Parathyroid adenoma (tissue), 2 donors: ENCODE measurements at regions not wholly inside any gene's neighbourhood (a gene's known extent, or its start where the extent isn't known, plus 50 kb on each side); places are given as distances from the start of the nearest gene placed in this dataset.

Source experiments
- H2AFZ ChIP-seq: fragments of 300-600 bp; sonication (generic); one replicate; pipeline ENCODE4 v1.7.0; 2017; ENCODE audit warnings: antibody characterized with exemption, mild to moderate bottlenecking
- H3K27ac ChIP-seq: fragments of 300-600 bp; sonication (generic); one replicate; pipeline ENCODE4 v1.7.0; 2017
- H3K27me3 ChIP-seq: fragments of 300-600 bp; sonication (generic); one replicate; pipeline ENCODE4 v1.7.0; 2017; ENCODE audit warnings: low read length; ENCODE audit not compliant: control insufficient read depth, insufficient read depth
- H3K36me3 ChIP-seq: fragments of 300-600 bp; sonication (generic); one replicate; pipeline ENCODE4 v1.7.0; 2017; ENCODE audit warnings: low read length; ENCODE audit not compliant: control insufficient read depth, insufficient read depth
- H3K4me1 ChIP-seq: fragments of 300-600 bp; sonication (generic); one replicate; pipeline ENCODE4 v1.7.0; 2017; ENCODE audit warnings: control low read depth
- H3K4me2 ChIP-seq: fragments of 300-600 bp; sonication (generic); one replicate; pipeline ENCODE4 v1.7.0; 2017; ENCODE audit warnings: low read length
- H3K4me3 ChIP-seq: fragments of 300-600 bp; sonication (generic); one replicate; pipeline ENCODE4 v1.7.0; 2017; ENCODE audit warnings: low read depth, low read length
- H3K79me2 ChIP-seq: fragments of 300-600 bp; sonication (generic); one replicate; pipeline ENCODE4 v1.7.0; 2017; ENCODE audit warnings: control low read depth
- H3K9ac ChIP-seq: fragments of 300-600 bp; sonication (generic); one replicate; pipeline ENCODE4 v1.7.0; 2017; ENCODE audit warnings: mild to moderate bottlenecking
- H3K9me3 ChIP-seq: fragments of 300-600 bp; sonication (generic); one replicate; pipeline ENCODE4 v1.7.0; 2017; ENCODE audit warnings: low read length; ENCODE audit not compliant: control insufficient read depth
- CTCF ChIP-seq: fragments of 300-600 bp; sonication (generic); IDR thresholded peaks from one replicate; pipeline ENCODE4 v1.7.0; 2017; ENCODE audit warnings: antibody characterized with exemption, mild to moderate bottlenecking
- donor health status: primary hyperparathyroidism.

DNA sequence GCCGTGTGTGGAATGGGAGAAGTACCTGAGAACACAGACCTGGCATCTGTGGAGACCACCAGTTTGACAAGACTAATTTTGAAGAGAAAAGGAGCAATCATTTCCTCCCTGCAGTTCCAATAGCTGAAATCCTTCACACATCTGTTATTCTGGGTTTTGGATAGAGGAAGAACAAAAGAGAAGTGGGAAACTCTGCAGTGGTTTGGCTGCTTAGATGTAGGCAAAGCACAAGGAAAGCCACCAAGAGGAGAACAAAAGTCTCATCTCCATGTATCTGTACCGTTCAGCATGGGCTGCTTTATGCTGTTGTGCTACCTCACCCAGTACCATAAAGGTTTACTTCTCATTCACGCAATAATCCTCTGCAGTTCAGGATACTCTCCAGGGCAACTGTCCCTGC, 153.1 kb upstream of the COL8A1 start:
- Histone ChIP-seq H3K27me3 (no peaks in the 10 kb centered on the region), H2AFZ (no peak overlapping the region), H3K4me2 (no peak overlapping the region), H3K4me3 (no peak overlapping the region), H3K4me1 (no peaks in the 10 kb centered on the region), H3K27ac (no peak overlapping the region), H3K9ac (no peak overlapping the region), H3K9me3 (peaks cover 3% of the 10 kb centered on the region), H3K79me2 (no peaks in the 10 kb centered on the region), H3K36me3 (no peaks in the 10 kb centered on the region)
- TF ChIP-seq CTCF = no peak

- no peaks in the 10 kb centered on the region for H3K36me3 ChIP-seq
- no peak overlapping the region for H2AFZ ChIP-seq
- H3K4me1 ChIP-seq = no peaks in the 10 kb centered on the region
- no peak overlapping the region for H3K4me2 ChIP-seq
- no peak overlapping the region for H3K4me3 ChIP-seq
- no peak overlapping the region for H3K27ac ChIP-seq
- no peaks in the 10 kb centered on the region for H3K27me3 ChIP-seq
- H3K9ac ChIP-seq = no peak overlapping the region
- TF ChIP-seq CTCF = no peak
- no peaks in the 10 kb centered on the region for H3K79me2 ChIP-seq
- H3K9me3 ChIP-seq = peaks cover 3% of the 10 kb centered on the region
These were observed 153.5 kb upstream of the COL8A1 start for GRCh38 chr3:99484871-99485270.

GRCh38 chr3:99483841-99484240, 154.6 kb upstream of the COL8A1 start:
- H3K27ac ChIP-seq = no peak overlapping the region
- no peak overlapping the region for H2AFZ ChIP-seq
- H3K79me2 ChIP-seq = no peaks in the 10 kb centered on the region
- H3K4me1 ChIP-seq = no peaks in the 10 kb centered on the region
- H3K27me3 ChIP-seq = no peaks in the 10 kb centered on the region
- H3K9ac ChIP-seq = no peak overlapping the region
- H3K4me2 ChIP-seq = no peak overlapping the region
- no peak for TF ChIP-seq CTCF
- H3K9me3 ChIP-seq = peaks cover 3% of the 10 kb centered on the region
- H3K4me3 ChIP-seq = no peak overlapping the region
- no peaks in the 10 kb centered on the region for H3K36me3 ChIP-seq

DNA sequence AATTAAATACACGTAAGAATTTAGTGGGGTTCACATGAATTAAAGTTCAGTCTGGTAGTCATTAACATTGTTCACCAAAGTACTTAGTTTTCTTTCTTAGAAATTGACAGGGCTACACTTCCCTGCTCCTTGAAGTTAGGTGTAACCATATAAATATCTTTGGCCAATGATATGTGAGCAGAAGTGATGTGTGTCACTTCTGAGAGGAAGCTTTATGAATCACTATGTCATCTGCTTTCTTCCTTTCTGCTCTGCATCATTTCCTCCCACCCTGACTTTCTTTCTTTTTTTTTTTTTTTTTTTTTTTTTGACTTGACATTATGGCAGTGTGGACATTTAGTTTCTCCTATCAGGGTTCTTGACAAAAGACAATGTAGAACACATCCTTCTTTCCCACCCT, 156.2 kb upstream of the COL8A1 start:
- Histone ChIP-seq H3K9ac (no peak overlapping the region), H3K27ac (no peak overlapping the region), H3K4me2 (no peak overlapping the region), H3K79me2 (no peaks in the 10 kb centered on the region), H3K4me3 (no peak overlapping the region), H2AFZ (no peak overlapping the region), H3K36me3 (no peaks in the 10 kb centered on the region), H3K4me1 (no peaks in the 10 kb centered on the region), H3K9me3 (no peaks in the 10 kb centered on the region), H3K27me3 (no peaks in the 10 kb centered on the region)
- no peak for TF ChIP-seq CTCF

GRCh38 chr3:99481561-99481960, 156.8 kb upstream of the COL8A1 start:
- TF ChIP-seq CTCF = no peak
- Histone ChIP-seq H3K4me1 (no peaks in the 10 kb centered on the region), H3K4me3 (no peak overlapping the region), H3K27me3 (no peaks in the 10 kb centered on the region), H3K79me2 (no peaks in the 10 kb centered on the region), H3K4me2 (no peak overlapping the region), H3K9me3 (no peaks in the 10 kb centered on the region), H3K27ac (no peak overlapping the region), H3K36me3 (no peaks in the 10 kb centered on the region), H2AFZ (no peak overlapping the region), H3K9ac (no peak overlapping the region)
